Central memory CD4-positive, alpha-beta T cell (primary cell): ENCODE measurements at regions not wholly inside any gene's neighbourhood (a gene's known extent, or its start where the extent isn't known, plus 50 kb on each side); places are given as distances from the start of the nearest gene placed in this dataset.
"Not testable (repeated sequence)": the region's sequence is repeated elsewhere in the genome, so short reads cannot be mapped to it uniquely, and the experiment has no call there.

Experiments used
- DNase-seq: peaks from one replicate; pipeline ENCODE4 v3.0.0; 2022

DNA sequence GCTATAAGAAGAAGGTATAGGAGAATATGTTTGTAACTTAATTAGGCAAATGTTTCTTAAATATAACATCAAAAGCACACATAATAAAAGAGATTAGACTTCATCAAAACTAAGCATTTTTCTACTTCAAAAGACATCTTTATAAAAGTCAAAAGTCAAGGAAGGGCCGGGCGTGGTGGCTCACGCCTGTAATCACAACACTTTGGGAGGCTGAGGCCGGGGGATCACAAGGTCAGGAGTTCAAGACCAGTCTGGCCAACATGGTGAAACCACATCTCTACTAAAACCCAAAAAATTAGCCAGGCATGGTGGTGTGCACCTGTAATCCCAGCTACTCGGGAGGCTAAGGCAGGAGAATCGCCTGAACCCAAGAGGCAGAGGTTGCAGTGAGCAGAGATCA lies 951.0 kb upstream of the C9orf72 start:
- DNase-seq: not testable (repeated sequence)

- DNase-seq: no peak
Measured at GRCh38 chr9:28528049-28528448, 954.8 kb upstream of the C9orf72 start.

DNA sequence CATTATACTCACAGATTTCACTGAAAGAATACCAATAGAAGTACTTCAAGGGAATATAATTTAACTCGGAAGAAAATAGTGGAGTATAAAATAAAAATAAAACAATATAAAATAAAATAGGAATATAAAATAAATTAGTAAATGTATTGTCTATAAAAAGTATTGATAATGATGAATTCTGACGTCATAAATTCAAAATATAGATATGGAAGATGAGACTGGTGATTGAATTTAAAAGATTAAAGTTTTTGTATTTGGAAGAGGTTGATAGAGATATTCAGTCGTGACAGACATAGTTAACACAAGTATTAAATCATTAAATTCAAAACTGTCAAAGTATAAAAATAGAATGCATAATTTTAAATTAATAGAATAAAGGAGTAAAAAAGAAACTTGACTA lies 964.9 kb upstream of the C9orf72 start:
- DNase-seq: no peak

DNA sequence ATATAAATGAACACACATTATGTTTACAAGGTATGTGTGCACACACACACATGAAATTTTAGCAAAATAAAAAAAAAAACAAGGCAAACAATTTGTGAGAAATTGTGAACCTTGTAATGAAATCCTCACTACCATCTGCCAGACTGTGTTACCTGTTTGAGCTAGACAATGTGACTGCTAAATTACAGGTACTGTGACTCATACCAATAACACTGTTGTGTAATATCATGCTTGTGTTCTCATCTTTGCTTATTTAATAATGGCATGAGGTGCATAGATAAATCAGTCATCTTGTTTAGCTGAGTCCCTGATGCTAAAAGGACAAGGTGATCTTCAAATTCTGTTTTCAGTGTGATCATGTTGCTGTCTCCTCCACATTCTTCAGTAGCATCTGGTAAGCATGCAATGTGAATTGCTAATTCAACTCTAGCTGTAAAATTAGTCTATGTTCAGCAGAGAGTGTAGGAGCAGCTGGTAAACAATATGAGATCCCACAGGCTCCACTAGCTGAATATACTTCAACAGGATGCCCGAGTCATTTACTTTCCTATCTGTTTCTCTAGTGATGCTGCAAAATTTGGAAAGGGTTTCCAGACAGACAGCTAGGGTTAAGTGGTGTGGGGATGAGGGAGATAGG lies 966.3 kb upstream of the C9orf72 start:
- no peak for DNase-seq

DNA sequence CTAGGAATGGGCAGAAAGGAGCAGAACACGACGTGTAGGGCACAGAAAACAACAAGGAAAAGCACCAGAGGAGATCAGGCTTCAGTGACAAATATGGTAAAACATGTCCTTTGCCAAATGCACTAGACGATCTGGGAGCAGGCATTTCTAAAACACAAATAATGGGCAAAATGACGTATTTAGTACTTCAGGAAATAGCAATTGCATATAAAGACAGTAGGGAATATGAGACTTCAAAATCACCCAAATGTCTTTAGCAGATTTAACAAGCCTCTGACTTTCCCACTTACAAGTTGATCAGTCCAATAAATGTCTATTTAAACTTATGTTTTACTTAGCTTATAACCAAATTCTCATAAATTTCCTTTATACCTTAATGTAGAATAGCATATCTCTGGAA lies 969.6 kb upstream of the C9orf72 start:
- DNase-seq: no peak

- DNase-seq: no peak
Measured at GRCh38 chr9:28547527-28547926, 974.2 kb upstream of the C9orf72 start.

DNA sequence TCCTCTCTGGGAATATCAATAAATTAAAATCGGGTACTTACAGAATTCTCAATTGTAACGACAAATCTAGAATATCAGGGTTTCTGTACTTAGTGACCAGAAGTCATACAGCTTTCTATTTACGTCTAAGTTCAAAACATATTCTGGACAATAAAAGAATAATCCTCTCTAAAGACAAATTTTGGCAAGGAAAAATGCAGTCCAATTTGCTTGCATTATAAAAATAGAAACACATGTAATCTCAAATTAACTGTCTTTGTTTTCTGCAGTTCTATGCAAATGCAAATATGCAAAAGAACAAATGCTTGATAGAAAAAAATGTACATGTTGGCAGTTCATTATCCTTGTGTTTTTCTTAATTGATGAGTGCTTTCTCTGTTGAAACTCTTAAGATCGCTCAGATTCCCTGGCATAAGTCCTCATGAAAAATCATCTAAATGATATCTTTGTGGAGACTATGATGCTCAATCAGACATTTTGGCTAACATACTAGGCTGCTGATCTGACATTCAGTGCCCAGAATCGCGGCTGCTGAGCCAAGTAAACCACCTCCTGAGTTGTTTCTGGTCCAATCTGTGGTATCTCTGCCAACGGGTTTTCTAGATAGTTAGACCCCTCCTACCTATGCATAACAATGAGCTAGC lies 990.1 kb upstream of the C9orf72 start:
- DNase-seq: no peak

- DNase-seq: no peak
Measured at GRCh38 chr9:28583832-28584231, 1010.6 kb upstream of the C9orf72 start.

DNA sequence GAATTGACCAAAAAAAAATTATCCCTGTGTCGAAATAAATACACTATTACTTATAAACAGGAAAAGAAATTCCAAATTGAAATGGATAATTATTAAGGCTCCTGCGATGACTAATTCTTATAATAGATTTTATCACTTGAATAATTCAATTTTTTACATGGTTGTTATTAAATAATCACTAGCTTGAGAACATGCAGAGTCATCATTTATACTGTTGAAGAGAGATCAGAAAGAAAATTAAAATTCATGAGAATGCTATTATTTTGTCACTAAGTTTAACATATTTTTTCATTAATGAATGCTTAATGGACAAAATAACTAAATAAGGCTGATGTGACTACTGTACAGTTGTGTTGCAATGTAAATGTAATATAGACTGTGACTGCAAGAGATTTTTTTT lies 1011.3 kb upstream of the C9orf72 start:
- DNase-seq: no peak

GRCh38 chr9:28587052-28587451 lies 1013.8 kb upstream of the C9orf72 start:
- DNase-seq: no peak

GRCh38 chr9:28598408-28598807 lies 1025.1 kb upstream of the C9orf72 start:
- DNase-seq: no peak

DNA sequence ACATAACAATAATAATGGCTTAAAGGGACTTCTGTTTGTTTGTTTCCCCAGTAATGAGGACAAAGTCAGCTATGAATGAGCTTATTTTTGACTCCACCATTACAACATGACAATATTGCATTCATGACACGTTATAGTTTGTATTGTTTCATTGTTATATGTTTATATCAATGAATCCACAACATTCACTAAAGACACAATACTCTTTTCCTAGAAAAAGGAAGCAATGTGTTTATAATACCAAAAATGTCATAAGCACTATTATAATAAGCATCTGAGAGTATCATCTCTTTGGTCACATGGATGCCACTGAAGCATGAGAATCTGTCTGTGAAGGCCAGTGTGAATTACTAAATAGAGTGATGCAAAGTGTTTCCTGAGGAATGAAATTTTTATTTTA lies 1026.9 kb upstream of the C9orf72 start:
- DNase-seq: no peak

- no peak for DNase-seq
Measured at GRCh38 chr9:28607843-28608242, 1034.6 kb upstream of the C9orf72 start.

DNA sequence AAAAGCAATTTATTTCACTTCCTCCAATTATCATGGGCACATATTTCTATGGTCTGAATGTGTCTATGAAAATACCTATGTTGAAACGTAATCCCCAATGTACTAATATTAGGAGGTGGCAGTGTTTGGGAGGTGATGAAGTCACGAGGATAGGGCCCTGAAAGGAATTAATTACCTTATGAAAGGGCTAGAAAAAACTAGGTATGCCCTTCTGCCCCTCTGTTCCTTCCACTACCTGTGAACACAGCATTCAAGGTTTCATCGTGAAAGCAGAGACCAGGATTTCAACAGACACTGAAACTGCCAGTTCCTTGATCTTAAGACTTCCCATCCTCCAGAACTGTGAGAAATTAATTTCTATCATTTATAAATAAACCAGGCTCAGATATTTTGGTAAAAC lies 1037.1 kb upstream of the C9orf72 start:
- DNase-seq: no peak

DNA sequence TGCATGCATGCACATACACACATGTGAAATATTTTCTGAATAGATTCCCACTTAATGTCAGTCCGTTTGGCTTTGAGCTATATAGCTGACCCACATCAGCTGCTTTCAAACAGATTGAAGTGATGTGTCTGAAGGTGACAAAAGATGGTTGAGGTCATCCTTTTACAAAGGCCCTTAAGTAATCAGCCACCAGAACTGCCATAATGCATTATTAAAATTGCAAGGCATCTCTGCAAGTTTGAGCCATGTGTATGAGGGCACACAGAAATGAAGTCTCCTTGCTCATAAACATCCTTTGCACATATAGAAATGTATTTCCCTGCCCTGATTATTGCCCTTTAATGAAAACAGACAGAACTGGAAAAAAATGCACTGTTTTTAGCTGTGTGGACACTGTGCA lies 1043.0 kb upstream of the C9orf72 start:
- DNase-seq: no peak

- DNase-seq: no peak
Measured at GRCh38 chr9:28620011-28620410, 1046.7 kb upstream of the C9orf72 start.

DNA sequence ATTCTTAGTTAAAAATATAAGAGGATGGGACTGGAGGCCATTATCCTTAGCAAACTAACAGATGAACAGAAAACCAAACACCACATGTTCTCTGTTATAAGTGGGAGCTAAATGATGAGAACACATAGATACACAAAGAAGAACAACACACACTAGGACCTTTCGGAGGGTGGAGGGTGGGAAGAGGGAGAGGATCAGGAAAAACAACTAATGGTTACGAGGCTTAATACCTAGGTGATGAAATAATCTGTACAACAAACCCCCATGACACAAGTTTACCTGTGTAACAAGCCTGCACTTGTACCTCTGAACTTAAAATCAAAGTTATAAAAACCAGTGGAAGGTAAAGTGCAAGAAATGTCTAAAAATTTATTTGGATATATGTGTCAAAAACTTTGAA lies 1047.4 kb upstream of the C9orf72 start:
- DNase-seq: no peak

GRCh38 chr9:28624771-28625170 lies 1051.5 kb upstream of the C9orf72 start:
- DNase-seq: no peak

GRCh38 chr9:28628031-28628430 lies 1054.8 kb upstream of the C9orf72 start:
- no peak for DNase-seq

DNA sequence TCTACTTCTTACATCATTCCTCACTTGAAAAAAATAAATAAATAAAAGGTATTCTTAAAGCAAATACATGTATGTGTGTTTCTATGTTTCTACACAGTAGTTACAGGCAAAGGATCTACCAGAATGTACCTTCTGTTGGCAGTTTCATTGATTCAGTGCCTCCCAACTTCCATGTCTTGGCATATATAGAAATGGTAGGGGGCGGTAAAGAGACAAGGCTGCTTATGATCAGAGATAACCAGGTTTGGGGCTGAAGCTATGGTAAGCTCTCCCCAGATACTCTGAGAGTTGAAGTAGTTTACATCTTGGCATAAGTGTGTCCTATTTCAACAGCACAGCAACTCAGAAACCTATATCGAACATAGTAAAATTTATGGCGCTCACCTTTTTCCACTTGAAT lies 1075.4 kb upstream of the C9orf72 start:
- DNase-seq: no peak

DNA sequence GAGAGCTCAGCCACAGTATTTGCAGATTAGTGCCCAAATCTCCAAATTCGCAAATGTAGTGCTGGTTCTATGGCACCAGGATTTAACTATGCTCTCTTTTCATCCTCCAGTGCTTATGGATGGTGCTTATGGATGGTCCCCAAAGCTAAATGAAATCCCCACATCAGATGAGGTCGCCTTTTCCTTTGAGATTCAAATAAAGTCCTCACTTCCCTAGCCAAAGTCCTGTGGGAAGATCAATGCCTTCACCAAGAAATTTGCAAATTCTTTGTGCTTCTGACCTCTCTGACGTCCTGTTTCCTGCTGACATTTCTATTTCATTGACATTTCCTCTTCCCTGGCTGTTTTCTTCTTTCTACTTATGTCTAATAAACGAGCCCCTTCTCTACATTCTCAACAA lies 1077.0 kb upstream of the C9orf72 start:
- no peak for DNase-seq

GRCh38 chr9:28651050-28651722 lies 1077.9 kb upstream of the C9orf72 start:
- DNase-seq: no peak

GRCh38 chr9:28653216-28653615 lies 1079.9 kb upstream of the C9orf72 start:
- no peak for DNase-seq

DNA sequence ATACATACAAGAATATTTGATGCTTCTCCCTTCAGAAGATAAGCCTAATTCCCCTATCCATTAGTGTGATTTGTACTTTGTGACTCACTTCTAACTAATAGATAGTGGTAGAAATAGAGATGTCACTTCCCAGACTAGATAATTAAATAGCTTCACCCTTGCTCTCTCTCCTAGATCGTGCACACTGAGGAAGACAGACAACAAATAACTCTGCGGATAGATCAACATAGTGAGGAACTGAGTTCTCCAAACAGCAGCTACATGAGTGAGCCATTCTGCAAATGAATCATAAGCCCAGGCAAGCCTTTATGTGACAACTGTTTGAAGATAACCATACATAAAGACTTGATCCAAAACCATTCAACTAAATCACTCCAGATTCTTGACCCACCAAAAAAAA lies 1083.4 kb upstream of the C9orf72 start:
- DNase-seq: no peak

DNA sequence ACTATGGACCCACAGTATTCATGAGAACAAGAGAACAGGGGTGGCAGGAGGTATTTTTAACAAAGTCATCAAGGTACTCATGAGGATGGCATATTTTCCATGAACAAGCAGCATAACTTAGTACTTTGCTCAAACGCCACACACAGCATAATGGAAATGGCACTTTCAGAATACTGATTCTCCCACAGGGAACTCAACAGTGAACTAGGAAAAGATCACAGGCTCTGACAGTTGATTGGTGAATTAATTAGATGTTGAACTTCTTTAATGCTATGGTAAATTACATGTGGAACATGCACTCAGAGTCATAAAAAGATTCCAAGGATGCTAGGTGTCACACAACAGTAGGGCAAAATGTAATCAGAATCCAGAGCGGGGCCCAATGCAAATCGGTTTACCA lies 1088.6 kb upstream of the C9orf72 start:
- no peak for DNase-seq
